CD4-positive, CD25-positive, alpha-beta regulatory T cell (primary cell): ENCODE measurements at regions not wholly inside any gene's neighbourhood (a gene's known extent, or its start where the extent isn't known, plus 50 kb on each side); places are given as distances from the start of the nearest gene placed in this dataset.

Experiments
- ATAC-seq, 2 donors: fragments of 150-1000 bp; cut with Tn5 transposase; one replicate each; pipeline ENCODE4 v1.10.0; 2021; ENCODE audit warnings: low read depth in 2 of 2, moderate number of reproducible peaks in 2 of 2, moderate library complexity in 1 of 2
- DNase-seq, 3 donors: peaks; one replicate each; pipeline versions ENCODE4 v3.0.0 to v3.0.0-alpha.2; 2012 to 2022; ENCODE audit warnings: mixed read lengths in 1 of 3
- H3K27ac ChIP-seq: one replicate; pipeline ENCODE4 v1.7.0; 2013; ENCODE audit warnings: mild to moderate bottlenecking, low read length; ENCODE audit not compliant: insufficient read depth, poor library complexity, severe bottlenecking
- H3K27me3 ChIP-seq: one replicate; pipeline ENCODE4 v1.7.0; 2013; ENCODE audit warnings: low read length; ENCODE audit not compliant: control insufficient read depth, insufficient read depth
- H3K36me3 ChIP-seq: one replicate; pipeline ENCODE4 v1.7.0; 2013; ENCODE audit warnings: mild to moderate bottlenecking, low read length, moderate library complexity; ENCODE audit not compliant: control insufficient read depth, insufficient read depth
- H3K4me1 ChIP-seq: 2 replicates; pipeline ENCODE4 v1.7.0; 2013; ENCODE audit warnings: mild to moderate bottlenecking, low read length; ENCODE audit not compliant: insufficient read depth, control insufficient read depth, poor library complexity, severe bottlenecking
- H3K4me3 ChIP-seq: one replicate; pipeline ENCODE4 v1.7.0; 2013; ENCODE audit warnings: low read depth, mild to moderate bottlenecking, low read length, moderate library complexity
- H3K9me3 ChIP-seq, 2 experiments: 1 replicate in 1 of 2; 2 replicates in 1 of 2; pipeline ENCODE4 v1.7.0; 2013; ENCODE audit warnings: low read length in 2 of 2, mild to moderate bottlenecking in 1 of 2, moderate library complexity in 1 of 2; ENCODE audit not compliant: control insufficient read depth in 2 of 2
- H3K27ac Mint-ChIP-seq, 3 donors: one replicate each; pipeline ENCODE4 v1.8.0; 2020 to 2022; ENCODE audit warnings: mild to moderate bottlenecking in 3 of 3, mixed read lengths in 3 of 3, moderate library complexity in 2 of 3
- H3K27me3 Mint-ChIP-seq: one replicate; pipeline ENCODE4 v1.8.0; 2022; ENCODE audit warnings: mild to moderate bottlenecking, mixed read lengths
- H3K36me3 Mint-ChIP-seq: one replicate; pipeline ENCODE4 v1.8.0; 2020; ENCODE audit warnings: mixed read lengths
- H3K4me1 Mint-ChIP-seq, 4 donors: one replicate each; pipeline ENCODE4 v1.8.0; 2020 to 2022; ENCODE audit warnings: mixed read lengths in 4 of 4, mild to moderate bottlenecking in 1 of 4
- H3K4me3 Mint-ChIP-seq, 4 donors: one replicate each; pipeline ENCODE4 v1.8.0; 2020 to 2022; ENCODE audit warnings: mild to moderate bottlenecking in 4 of 4, mixed read lengths in 4 of 4, moderate library complexity in 3 of 4
- H3K9me3 Mint-ChIP-seq, 7 donors: one replicate each; pipeline ENCODE4 v1.8.0; 2020 to 2022; ENCODE audit warnings: mixed read lengths in 7 of 7, mild to moderate bottlenecking in 3 of 7, moderate library complexity in 2 of 7

- H3K4me1 ChIP-seq = no peaks in the 10 kb centered on the region
- Mint-ChIP-seq H3K27ac (no peak overlapping the region), H3K9me3 (peaks cover 0 to 3% (median 0%) of the 10 kb centered on the region in 7 donors), H3K36me3 (no peaks in the 10 kb centered on the region), H3K27me3 (peaks cover 12% of the 10 kb centered on the region), H3K4me3 (no peak overlapping the region), H3K4me1 (no peaks in the 10 kb centered on the region)
- H3K27me3 ChIP-seq = no peaks in the 10 kb centered on the region
- ATAC-seq = no peak
- no peaks in the 10 kb centered on the region for H3K9me3 ChIP-seq
- H3K36me3 ChIP-seq = no peaks in the 10 kb centered on the region
- no peak overlapping the region for H3K27ac ChIP-seq
- H3K4me3 ChIP-seq = no peak overlapping the region
- no peak for DNase-seq
Observed at GRCh38 chr20:52793339-52793963, 178.7 kb upstream of the TSHZ2 start.

- Histone ChIP-seq H3K4me3 (no peak overlapping the region), H3K27me3 (no peaks in the 10 kb centered on the region), H3K4me1 (no peaks in the 10 kb centered on the region), H3K9me3 (no peaks in the 10 kb centered on the region), H3K27ac (no peak overlapping the region), H3K36me3 (no peaks in the 10 kb centered on the region)
- Mint-ChIP-seq H3K4me1 (no peaks in the 10 kb centered on the region), H3K27me3 (peaks cover 8% of the 10 kb centered on the region), H3K36me3 (no peaks in the 10 kb centered on the region), H3K4me3 (no peak overlapping the region), H3K27ac (no peak overlapping the region), H3K9me3 (peaks cover 0 to 5% (median 0%) of the 10 kb centered on the region in 7 donors)
- ATAC-seq (no peak), DNase-seq (no peak)
Observed at GRCh38 chr20:52791091-52791490, 181.1 kb upstream of the TSHZ2 start.

- no peaks in the 10 kb centered on the region for H3K4me1 Mint-ChIP-seq
- ATAC-seq = no peak
Observed at GRCh38 chr20:52789716-52790115, 182.4 kb upstream of the TSHZ2 start.

GRCh38 chr20:52787962-52788361 lies 184.2 kb upstream of the TSHZ2 start:
- no peaks in the 10 kb centered on the region for H3K27me3 ChIP-seq
- no peaks in the 10 kb centered on the region for H3K36me3 ChIP-seq
- Mint-ChIP-seq H3K27me3 (peaks cover 4% of the 10 kb centered on the region), H3K4me3 (no peak overlapping the region), H3K9me3 (peaks cover 0 to 5% (median 0%) of the 10 kb centered on the region in 7 donors), H3K4me1 (no peaks in the 10 kb centered on the region), H3K27ac (no peak overlapping the region), H3K36me3 (no peaks in the 10 kb centered on the region)
- H3K4me1 ChIP-seq = no peaks in the 10 kb centered on the region
- DNase-seq (no peak), ATAC-seq (no peak)
- no peak overlapping the region for H3K27ac ChIP-seq
- H3K9me3 ChIP-seq = no peaks in the 10 kb centered on the region
- no peak overlapping the region for H3K4me3 ChIP-seq

More at GRCh38 chr20:52789716-52790115, 182.4 kb upstream of the TSHZ2 start:
- Mint-ChIP-seq H3K9me3 (peaks cover 0 to 5% (median 0%) of the 10 kb centered on the region in 7 donors), H3K27me3 (peaks cover 8% of the 10 kb centered on the region), H3K36me3 (no peaks in the 10 kb centered on the region), H3K4me3 (no peak overlapping the region), H3K27ac (no peak overlapping the region)
- no peaks in the 10 kb centered on the region for H3K27me3 ChIP-seq
- H3K9me3 ChIP-seq = no peaks in the 10 kb centered on the region
- H3K36me3 ChIP-seq = no peaks in the 10 kb centered on the region
- no peak overlapping the region for H3K4me3 ChIP-seq
- no peak overlapping the region for H3K27ac ChIP-seq
- no peaks in the 10 kb centered on the region for H3K4me1 ChIP-seq
- no peak for DNase-seq

- ATAC-seq (no peak), DNase-seq (no peak)
- Histone ChIP-seq H3K36me3 (no peaks in the 10 kb centered on the region), H3K4me3 (no peak overlapping the region), H3K4me1 (no peaks in the 10 kb centered on the region), H3K9me3 (no peaks in the 10 kb centered on the region), H3K27me3 (no peaks in the 10 kb centered on the region), H3K27ac (no peak overlapping the region)
- Mint-ChIP-seq H3K27ac (no peak overlapping the region), H3K4me3 (no peak overlapping the region), H3K9me3 (peaks cover 0 to 4% (median 0%) of the 10 kb centered on the region in 7 donors), H3K36me3 (no peaks in the 10 kb centered on the region), H3K27me3 (peaks cover 4% of the 10 kb centered on the region), H3K4me1 (no peaks in the 10 kb centered on the region)
Observed at GRCh38 chr20:52787216-52787615, 184.9 kb upstream of the TSHZ2 start.

- DNase-seq = no peak
- peaks cover 8% of the 10 kb centered on the region for H3K27me3 Mint-ChIP-seq
- Histone ChIP-seq H3K9me3 (no peaks in the 10 kb centered on the region), H3K4me1 (no peaks in the 10 kb centered on the region), H3K27me3 (no peaks in the 10 kb centered on the region), H3K27ac (no peak overlapping the region), H3K36me3 (no peaks in the 10 kb centered on the region), H3K4me3 (no peak overlapping the region)
- no peak for ATAC-seq
- no peaks in the 10 kb centered on the region for H3K36me3 Mint-ChIP-seq
- no peak overlapping the region for H3K4me3 Mint-ChIP-seq
- no peak overlapping the region for H3K27ac Mint-ChIP-seq
- H3K9me3 Mint-ChIP-seq = peaks cover 0 to 4% (median 0%) of the 10 kb centered on the region in 7 donors
- no peaks in the 10 kb centered on the region for H3K4me1 Mint-ChIP-seq
Observed at GRCh38 chr20:52785679-52786078, 186.5 kb upstream of the TSHZ2 start.

- no peaks in the 10 kb centered on the region for H3K36me3 ChIP-seq
- no peaks in the 10 kb centered on the region for H3K36me3 Mint-ChIP-seq
- H3K4me3 Mint-ChIP-seq = no peak overlapping the region
- H3K27ac ChIP-seq = no peak overlapping the region
- no peak for ATAC-seq
- H3K27ac Mint-ChIP-seq = no peak overlapping the region
- no peaks in the 10 kb centered on the region for H3K27me3 ChIP-seq
- no peak overlapping the region for H3K4me3 ChIP-seq
- peak in 1 of 3 donors; percentile 21 for DNase-seq
- no peaks in the 10 kb centered on the region for H3K4me1 ChIP-seq
- H3K4me1 Mint-ChIP-seq = no peaks in the 10 kb centered on the region
- H3K27me3 Mint-ChIP-seq = peaks cover 14% of the 10 kb centered on the region
- H3K9me3 Mint-ChIP-seq = peaks cover 0 to 5% (median 0%) of the 10 kb centered on the region in 7 donors
- no peaks in the 10 kb centered on the region for H3K9me3 ChIP-seq
Observed at GRCh38 chr20:52783769-52784168, 188.4 kb upstream of the TSHZ2 start.

- no peak overlapping the region for H3K4me3 ChIP-seq
- no peaks in the 10 kb centered on the region for H3K36me3 ChIP-seq
- H3K27ac Mint-ChIP-seq = no peak overlapping the region
- peaks cover 0 to 3% (median 0%) of the 10 kb centered on the region in 7 donors for H3K9me3 Mint-ChIP-seq
- H3K9me3 ChIP-seq = no peaks in the 10 kb centered on the region
- H3K4me3 Mint-ChIP-seq = no peak overlapping the region
- H3K27me3 Mint-ChIP-seq = peaks cover 31% of the 10 kb centered on the region
- H3K27me3 ChIP-seq = no peaks in the 10 kb centered on the region
- ATAC-seq = no peak
- no peak for DNase-seq
- no peaks in the 10 kb centered on the region for H3K4me1 ChIP-seq
- H3K36me3 Mint-ChIP-seq = no peaks in the 10 kb centered on the region
- H3K27ac ChIP-seq = no peak overlapping the region
- H3K4me1 Mint-ChIP-seq = no peaks in the 10 kb centered on the region
Observed at GRCh38 chr20:52780462-52780861, 191.7 kb upstream of the TSHZ2 start.
